H1 (cell line): ENCODE measurements at regions not wholly inside any gene's neighbourhood (a gene's known extent, or its start where the extent isn't known, plus 50 kb on each side); places are given as distances from the start of the nearest gene placed in this dataset.
A peak's percentile ranks its signal among the peaks of the same experiment; 100 is the strongest.

Experiments
- CTCF ChIA-PET: fragments of 300-600 bp; sonication (Branson Sonifier 250); formaldehyde crosslinking; loops from one replicate; lab custom pipeline; 2021; ENCODE audit not compliant: partially characterized antibody; lab: Charles Lee
- POLR2A ChIA-PET: fragments of 300-600 bp; sonication (Branson Sonifier 250); formaldehyde crosslinking; loops from one replicate; lab custom pipeline; 2021; ENCODE audit warnings: inconsistent platforms; ENCODE audit not compliant: partially characterized antibody; lab: Charles Lee
- DNase-seq, 2 experiments: peaks; one replicate each; pipeline versions ENCODE4 v3.0.0 to v3.0.0-alpha.2; 2010 to 2022; ENCODE audit warnings: low spot score in 2 of 2, low read depth in 1 of 2, mixed read lengths in 1 of 2
- FAIRE-seq: peaks from 2 replicates; lab custom pipeline; 2011; peaks lifted over from hg19 to GRCh38; lab: Jason Lieb, UNC
- H2AFZ ChIP-seq: 2 replicates; pipeline ENCODE4 v1.8.1; 2012; ENCODE audit warnings: low read length, inconsistent platforms
- H2AK5ac ChIP-seq: 2 replicates; pipeline ENCODE4 v1.6.1; 2013; ENCODE audit warnings: low read depth, low read length
- H2BK120ac ChIP-seq: replicated peaks from 2 replicates; pipeline ENCODE3; 2013; ENCODE audit warnings: low read depth, low read length, inconsistent platforms
- H2BK12ac ChIP-seq: 2 replicates; pipeline ENCODE4 v1.6.1; 2013; ENCODE audit warnings: low read depth, low read length
- H2BK15ac ChIP-seq: 2 replicates; pipeline ENCODE4 v1.6.1; 2013; ENCODE audit warnings: low read length
- H2BK20ac ChIP-seq: 2 replicates; pipeline ENCODE4 v1.6.1; 2013; ENCODE audit warnings: low read length
- H2BK5ac ChIP-seq: 2 replicates; pipeline ENCODE4 v1.6.1; 2013; ENCODE audit warnings: low read depth, low read length
- H3K14ac ChIP-seq: 2 replicates; pipeline ENCODE4 v1.6.1; 2013; ENCODE audit warnings: inconsistent platforms; ENCODE audit not compliant: insufficient read length
- H3K18ac ChIP-seq: 2 replicates; pipeline ENCODE4 v1.6.1; 2013; ENCODE audit warnings: low read length; ENCODE audit errors: extremely low read depth
- H3K23ac ChIP-seq: 2 replicates; pipeline ENCODE4 v1.6.1; 2013; ENCODE audit warnings: inconsistent platforms; ENCODE audit not compliant: insufficient read length
- H3K23me2 ChIP-seq: 2 replicates; pipeline ENCODE4 v1.6.1; 2013; ENCODE audit warnings: low read depth, low read length
- H3K27ac ChIP-seq: 2 replicates; pipeline ENCODE4 v1.6.1; 2011; ENCODE audit warnings: low read depth, low read length, inconsistent platforms
- H3K27me3 ChIP-seq, 4 experiments: replicated peaks in 1 of 4; 1 replicate in 1 of 4; 2 replicates in 3 of 4; pipeline versions ENCODE4 v1.6.1 to v1.8.1; 2011 to 2013; ENCODE audit warnings: low read length in 3 of 4, mild to moderate bottlenecking in 3 of 4, inconsistent platforms in 2 of 4, mixed read lengths in 2 of 4, moderate library complexity in 1 of 4; ENCODE audit not compliant: control insufficient read depth in 3 of 4, insufficient read depth in 3 of 4; ENCODE audit errors: extremely low read depth in 1 of 4
- H3K36me3 ChIP-seq, 4 experiments: 2 replicates each; pipeline versions ENCODE4 v1.6.1 to v1.8.1; 2011 to 2013; ENCODE audit warnings: mild to moderate bottlenecking in 4 of 4, low read length in 3 of 4, moderate library complexity in 2 of 4, control low read depth in 1 of 4, inconsistent platforms in 1 of 4; ENCODE audit not compliant: insufficient read depth in 4 of 4, control insufficient read depth in 2 of 4
- H3K4ac ChIP-seq: replicated peaks from 2 replicates; pipeline ENCODE3; 2013; ENCODE audit warnings: low read length, low read depth, mixed read lengths, inconsistent platforms; ENCODE audit not compliant: insufficient read length
- H3K4me1 ChIP-seq, 4 experiments: replicated peaks in 1 of 4; 1 replicate in 1 of 4; 2 replicates in 3 of 4; pipeline versions ENCODE4 v1.6.1 to v1.8.1; 2011 to 2013; ENCODE audit warnings: low read length in 3 of 4, inconsistent platforms in 2 of 4, mixed read lengths in 1 of 4; ENCODE audit not compliant: insufficient read depth in 4 of 4, control insufficient read depth in 3 of 4
- H3K4me2 ChIP-seq, 2 experiments: 2 replicates each; pipeline versions ENCODE4 v1.6.1 to v1.8.1; 2011 to 2013; ENCODE audit warnings: low read depth in 2 of 2, low read length in 2 of 2, control low read depth in 1 of 2, inconsistent platforms in 1 of 2, mild to moderate bottlenecking in 1 of 2; ENCODE audit not compliant: insufficient read depth in 1 of 2
- H3K4me3 ChIP-seq, 4 experiments: fragments of 200-600, 300-600 bp in 1 of 4; sonication (generic), shearing (Covaris generic), sonication (Bioruptor Twin) in 1 of 4; 2 replicates each; pipeline versions ENCODE4 v1.5.1 to v1.8.1; 2011 to 2016; ENCODE audit warnings: low read length in 4 of 4, low read depth in 3 of 4, control low read depth in 2 of 4, inconsistent platforms in 2 of 4, mild to moderate bottlenecking in 2 of 4, mixed read lengths in 1 of 4, moderate library complexity in 1 of 4; ENCODE audit not compliant: insufficient read depth in 2 of 4; ENCODE audit errors: extremely low read depth in 1 of 4
- H3K56ac ChIP-seq: replicated peaks from 2 replicates; pipeline ENCODE3; 2013; ENCODE audit warnings: low read depth, mild to moderate bottlenecking, mixed read lengths, low read length, inconsistent platforms; ENCODE audit not compliant: insufficient read length
- H3K79me1 ChIP-seq: 2 replicates; pipeline ENCODE4 v1.6.1; 2013; ENCODE audit warnings: low read depth, low read length, control low read depth
- H3K79me2 ChIP-seq, 2 experiments: 2 replicates each; pipeline versions ENCODE4 v1.6.1 to v1.8.1; 2012 to 2013; ENCODE audit warnings: low read length in 2 of 2, mild to moderate bottlenecking in 2 of 2, inconsistent platforms in 1 of 2; ENCODE audit not compliant: insufficient read depth in 2 of 2, control insufficient read depth in 1 of 2
- H3K9ac ChIP-seq, 4 experiments: replicated peaks in 1 of 4; 1 replicate in 1 of 4; 2 replicates in 3 of 4; pipeline versions ENCODE4 v1.6.1 to v1.8.1; 2011 to 2013; ENCODE audit warnings: low read depth in 3 of 4, low read length in 3 of 4, control low read depth in 2 of 4, mild to moderate bottlenecking in 2 of 4, moderate library complexity in 2 of 4, inconsistent platforms in 1 of 4; ENCODE audit errors: extremely low read depth in 1 of 4
- H3K9me3 ChIP-seq, 2 experiments: 2 replicates each; pipeline versions ENCODE4 v1.6.1 to v1.8.1; 2012 to 2013; ENCODE audit warnings: mild to moderate bottlenecking in 2 of 2, moderate library complexity in 2 of 2, control low read depth in 1 of 2, inconsistent platforms in 1 of 2, low read depth in 1 of 2, low read length in 1 of 2, mixed read lengths in 1 of 2; ENCODE audit not compliant: insufficient read depth in 2 of 2
- H4K20me1 ChIP-seq, 2 experiments: replicated peaks in 1 of 2; 2 replicates each; pipeline versions ENCODE3 to v1.8.1; 2011 to 2013; ENCODE audit warnings: inconsistent platforms in 2 of 2, low read length in 2 of 2, mild to moderate bottlenecking in 1 of 2; ENCODE audit not compliant: insufficient read depth in 2 of 2, control insufficient read depth in 1 of 2
- H4K5ac ChIP-seq: 2 replicates; pipeline ENCODE4 v1.6.1; 2013; ENCODE audit warnings: low read length, low read depth, mixed read lengths, inconsistent platforms; ENCODE audit not compliant: insufficient read length
- H4K8ac ChIP-seq: 2 replicates; pipeline ENCODE4 v1.8.0; 2013; ENCODE audit warnings: mild to moderate bottlenecking, moderate library complexity, low read length, inconsistent platforms; ENCODE audit not compliant: insufficient read depth; ENCODE audit errors: extremely low read depth
- H4K91ac ChIP-seq: replicated peaks from 2 replicates; pipeline ENCODE3; 2013; ENCODE audit warnings: low read length, mixed read lengths, inconsistent platforms; ENCODE audit not compliant: insufficient read length
- BACH1 ChIP-seq: IDR thresholded peaks from 2 replicates; pipeline ENCODE4 v1.6.1; 2012; ENCODE audit warnings: low read length, improper control_type of control experiment
- BRCA1 ChIP-seq: IDR thresholded peaks from 2 replicates; pipeline ENCODE4 v1.6.1; 2012; ENCODE audit warnings: low read depth, low read length, improper control_type of control experiment
- CBX5 ChIP-seq: fragments of 300-800, 300-1000 bp; sonication (generic); IDR thresholded peaks from 2 replicates; pipeline ENCODE4 v1.7.1; 2016; ENCODE audit warnings: antibody characterized with exemption, low read length, low read depth
- EP300 ChIP-seq, 2 experiments: IDR thresholded peaks; 1 replicate in 1 of 2; 2 replicates in 1 of 2; pipeline ENCODE4 v1.6.1; 2011 to 2012; ENCODE audit warnings: low read depth in 2 of 2, low read length in 2 of 2, mild to moderate bottlenecking in 2 of 2, borderline replicate concordance in 1 of 2, inconsistent platforms in 1 of 2, moderate library complexity in 1 of 2
- GABPA ChIP-seq: IDR thresholded peaks from 2 replicates; pipeline ENCODE4 v1.6.1; 2011; ENCODE audit warnings: mild to moderate bottlenecking, low read length, moderate library complexity, borderline replicate concordance; ENCODE audit not compliant: insufficient read depth
- NANOG ChIP-seq: IDR thresholded peaks from 2 replicates; pipeline ENCODE4 v1.6.1; 2011; ENCODE audit warnings: low read length, low read depth, mild to moderate bottlenecking, inconsistent platforms; ENCODE audit not compliant: insufficient read depth, poor library complexity, severe bottlenecking
- POLR2A ChIP-seq, 2 experiments: IDR thresholded peaks; 1 replicate in 1 of 2; 2 replicates in 1 of 2; pipeline ENCODE4 v1.6.1; 2011; ENCODE audit warnings: low read depth in 2 of 2, low read length in 2 of 2, mild to moderate bottlenecking in 2 of 2; ENCODE audit errors: control extremely low read depth in 1 of 2
- SAP30 ChIP-seq: fragments of 300-600 bp; sonication (generic); IDR thresholded peaks from 2 replicates; pipeline ENCODE4 v1.7.1; 2012; ENCODE audit warnings: low read length, moderate library complexity, mild to moderate bottlenecking, inconsistent platforms; ENCODE audit not compliant: insufficient read depth, insufficient replicate concordance
- SP1 ChIP-seq: IDR thresholded peaks from 2 replicates; pipeline ENCODE4 v1.6.1; 2011; ENCODE audit warnings: low read depth, low read length
- TCF12 ChIP-seq: IDR thresholded peaks from 2 replicates; pipeline ENCODE4 v1.6.1; 2011; ENCODE audit warnings: low read depth, mild to moderate bottlenecking, low read length
- TEAD4 ChIP-seq: IDR thresholded peaks from 2 replicates; pipeline ENCODE4 v1.6.1; 2012; ENCODE audit warnings: low read depth, low read length, inconsistent platforms, mixed read lengths
- WGBS, 2 experiments: shearing (Covaris generic) in 1 of 2; methylation state at CpG; one replicate each; pipeline versions ENCODE4 v1.1.6 to v1.1.7; 2013 to 2015; ENCODE audit warnings: low lambda C conversion rate in 2 of 2, mixed read lengths in 2 of 2, inconsistent platforms in 1 of 2, low coverage in 1 of 2, missing lambda C conversion rate in 1 of 2; ENCODE audit not compliant: insufficient replicate concordance in 2 of 2, insufficient coverage in 1 of 2, insufficient read length in 1 of 2; ENCODE audit errors: extremely low coverage in 1 of 2, missing lambda C conversion rate in 1 of 2; 5-methylcytosine and 5-hydroxymethylcytosine counted together
- TF ChIP-seq, protein P1 (sequence below): IDR thresholded peaks from 2 replicates; pipeline ENCODE4 v1.6.1; 2011; ENCODE audit warnings: low read depth, mild to moderate bottlenecking, low read length; ENCODE audit not compliant: insufficient read depth

DNA sequence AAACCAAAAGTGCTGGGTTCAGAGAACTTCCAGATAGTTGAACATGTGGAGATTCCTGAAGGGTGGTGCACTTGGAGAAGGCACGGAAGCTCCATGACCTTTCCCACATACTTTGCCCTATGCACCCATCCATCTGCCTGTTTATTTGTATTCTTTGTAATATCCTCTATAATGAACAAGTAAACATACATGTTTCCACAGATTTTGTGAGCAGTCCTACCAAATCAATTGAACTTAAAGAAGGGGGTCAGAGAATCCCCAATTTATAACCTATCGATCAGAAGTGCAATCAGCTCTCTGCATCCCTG lies 121.4 kb downstream of the ADSS2 start:
- no peak for DNase-seq
- H3K4me2 ChIP-seq, result no peak overlapping the region
- ChIA-PET POLR2A (interaction anchor here (0.8 kb wide), 1 partner anchor 117 kb away, joined by 3 read pairs; no protein-coding TSS in a partner anchor), CTCF (interaction anchor here (0.9 to 1.3 kb wide), 3 partner anchors 10 to 31 kb away, joined by 3 to 4 read pairs (median 3); no protein-coding TSS in a partner anchor)
- no peak overlapping the region for H3K23ac ChIP-seq
- H3K79me1 ChIP-seq, result no peaks in the 10 kb centered on the region
- peak overlapping the region; percentile 76 for H2BK120ac ChIP-seq
- no peak overlapping the region for H3K14ac ChIP-seq
- H2BK15ac ChIP-seq, result no peak overlapping the region
- H2AFZ ChIP-seq, result no peak overlapping the region; the same call in 1 of the 2 replicates
- H3K79me2 ChIP-seq, result no peaks in the 10 kb centered on the region
- no peak overlapping the region for H4K8ac ChIP-seq
- H3K56ac ChIP-seq, result no peak overlapping the region
- no peak for FAIRE-seq
- H3K23me2 ChIP-seq, result no peaks in the 10 kb centered on the region; the same call in 1 of the 2 replicates
- H3K27me3 ChIP-seq, result no peaks in the 10 kb centered on the region
- no peak overlapping the region for H3K27ac ChIP-seq
- TF ChIP-seq POLR2A (IDR thresholded peaks at IDR 0.05; ENCODE audit: control extremely low read depth in 1 of 2, low read depth in 2 of 2, low read length in 2 of 2) (no peak), SAP30 (no peak), TCF12 (no peak), GABPA (no peak), TEAD4 (no peak), SP1 (no peak), NANOG (no peak), CBX5 (no peak), BACH1 (no peak), EP300 (IDR thresholded peaks at IDR 0.05; ENCODE audit: borderline replicate concordance in 1 of 2, low read depth in 2 of 2, low read length in 2 of 2) (no peak), BRCA1 (no peak)
- TF ChIP-seq, protein P1, sequence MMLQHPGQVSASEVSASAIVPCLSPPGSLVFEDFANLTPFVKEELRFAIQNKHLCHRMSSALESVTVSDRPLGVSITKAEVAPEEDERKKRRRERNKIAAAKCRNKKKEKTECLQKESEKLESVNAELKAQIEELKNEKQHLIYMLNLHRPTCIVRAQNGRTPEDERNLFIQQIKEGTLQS, result no peak
- no peak overlapping the region for H3K4ac ChIP-seq
- WGBS, 2 experiments, result 98% methylated on average over 2 of the region's 2 CpGs; no CpG with 5 or more reads in 1 of the 2 experiments
- no peaks in the 10 kb centered on the region for H4K20me1 ChIP-seq
- no peak overlapping the region for H3K9ac ChIP-seq
- H3K9me3 ChIP-seq, result no peaks in the 10 kb centered on the region
- H3K36me3 ChIP-seq, result no peaks in the 10 kb centered on the region; a peak in 1 of 8 replicates
- peak overlapping the region; percentile 87; the same call in 1 of the 2 replicates for H2BK5ac ChIP-seq
- no peak overlapping the region for H3K4me3 ChIP-seq
- no peak overlapping the region for H2BK20ac ChIP-seq
- 0 out of 7 replicates have a peak, but pooled peaks cover 0 to 1% (median 0%) of the 10 kb centered on the region in 4 experiments for H3K4me1 ChIP-seq
- H4K91ac ChIP-seq, result peak overlapping the region; percentile 83
- 0 out of 2 replicates have a peak overlapping the region, but pooled peaks have one; percentile 46 for H2BK12ac ChIP-seq
- peak overlapping the region; percentile 88; the same call in 1 of the 2 replicates for H3K18ac ChIP-seq
- H2AK5ac ChIP-seq, result no peak overlapping the region
- no peak overlapping the region for H4K5ac ChIP-seq
